Suprapubic skin (tissue), 4 donors: ENCODE measurements at regions not wholly inside any gene's neighbourhood (a gene's known extent, or its start where the extent isn't known, plus 50 kb on each side); places are given as distances from the start of the nearest gene placed in this dataset.

Experiments used
- DNase-seq, 2 donors: peaks; one replicate each; pipeline ENCODE4 v3.0.0-alpha.2; 2019; ENCODE audit warnings: low spot score in 2 of 2
- H3K27ac ChIP-seq: fragments of 200-600 bp; sonication (generic); one replicate; pipeline ENCODE4 v1.5.1; 2019
- H3K27me3 ChIP-seq: fragments of 200-600 bp; sonication (generic); one replicate; pipeline ENCODE4 v1.5.1; 2019
- H3K36me3 ChIP-seq: fragments of 200-600 bp; sonication (generic); one replicate; pipeline ENCODE4 v1.5.1; 2019
- H3K4me1 ChIP-seq: fragments of 200-600 bp; sonication (generic); one replicate; pipeline ENCODE4 v1.5.1; 2019
- H3K4me3 ChIP-seq: fragments of 200-600 bp; sonication (generic); one replicate; pipeline ENCODE4 v1.5.1; 2019; ENCODE audit warnings: mild to moderate bottlenecking
- H3K9me3 ChIP-seq: fragments of 200-600 bp; sonication (generic); one replicate; pipeline ENCODE4 v1.5.1; 2019
- CTCF ChIP-seq, 2 donors: fragments of 200-600 bp in 1 of 2; fragments of 450-650 bp in 1 of 2; sonication (generic) in 1 of 2; IDR thresholded peaks; one replicate each; pipeline ENCODE4 v1.5.1; 2016 to 2019; ENCODE audit warnings: antibody characterized with exemption in 2 of 2, mild to moderate bottlenecking in 1 of 2, moderate library complexity in 1 of 2
- EP300 ChIP-seq: sonication (generic); formaldehyde crosslinking; IDR thresholded peaks from one replicate; pipeline ENCODE4 v1.6.1; 2017; ENCODE audit warnings: antibody characterized with exemption
- POLR2A ChIP-seq, 2 donors: fragments of 450-650 bp; IDR thresholded peaks; one replicate each; pipeline ENCODE4 v1.6.1; 2017; ENCODE audit warnings: antibody characterized with exemption in 2 of 2, mild to moderate bottlenecking in 2 of 2, moderate library complexity in 2 of 2
- POLR2AphosphoS5 ChIP-seq, 3 donors: sonication (generic); formaldehyde crosslinking; IDR thresholded peaks; one replicate each; pipeline ENCODE4 v1.6.1; 2017; ENCODE audit warnings: antibody characterized with exemption in 3 of 3
- WGBS: methylation state at CpG from one replicate; pipeline ENCODE4 v1.1.5; 2018; 5-methylcytosine and 5-hydroxymethylcytosine counted together

DNA sequence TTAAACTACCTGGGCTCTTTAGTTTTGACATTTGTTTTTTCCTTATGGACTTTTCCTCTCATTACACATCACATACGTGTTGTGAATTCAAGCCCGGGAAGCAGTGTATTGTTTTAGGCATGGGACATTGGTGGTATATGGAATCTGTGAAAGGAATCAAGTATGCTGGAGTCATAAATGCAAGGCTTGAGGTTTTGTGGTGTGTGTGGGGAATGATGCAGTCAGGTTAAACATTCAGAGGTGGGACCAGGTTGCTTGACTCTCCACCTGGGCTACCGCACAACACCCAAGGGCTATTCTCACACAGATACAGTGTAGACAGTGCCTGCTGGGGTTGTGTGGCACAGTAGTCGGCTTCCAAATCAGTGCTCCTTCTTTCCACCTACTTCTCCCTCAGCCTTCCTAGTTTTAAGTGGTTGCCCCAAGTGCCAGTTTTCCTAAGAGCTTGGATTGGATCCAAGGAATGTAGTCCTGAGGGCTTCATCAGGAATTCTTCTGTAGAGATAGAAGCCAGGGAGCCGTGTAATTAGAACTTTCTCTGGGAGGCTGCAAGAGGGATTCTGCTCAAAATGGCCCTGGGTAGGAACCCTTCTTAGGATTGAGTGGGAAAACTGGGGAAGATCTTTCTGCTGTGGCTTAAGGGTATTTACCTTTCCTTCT lies 243.7 kb downstream of the C12orf75 start:
- WGBS: 71% methylated on average over 5 of the region's 5 CpGs
- Histone ChIP-seq H3K27me3 (no peaks in the 10 kb centered on the region), H3K9me3 (no peaks in the 10 kb centered on the region), H3K27ac (no peak overlapping the region), H3K4me1 (peaks cover 5% of the 10 kb centered on the region), H3K36me3 (no peaks in the 10 kb centered on the region), H3K4me3 (no peak overlapping the region)
- no peak for DNase-seq
- no peak for TF ChIP-seq POLR2A (IDR thresholded peaks at IDR 0.05)
- TF ChIP-seq CTCF (IDR thresholded peaks at IDR 0.05): no peak
- no peak for TF ChIP-seq POLR2AphosphoS5 (IDR thresholded peaks at IDR 0.05)
- no peak for TF ChIP-seq EP300

- no peaks in the 10 kb centered on the region for H3K27me3 ChIP-seq
- H3K4me3 ChIP-seq: no peak overlapping the region
- no peak for TF ChIP-seq CTCF (IDR thresholded peaks at IDR 0.05)
- no peak for TF ChIP-seq POLR2A (IDR thresholded peaks at IDR 0.05)
- no peak for TF ChIP-seq POLR2AphosphoS5 (IDR thresholded peaks at IDR 0.05)
- TF ChIP-seq EP300: no peak
- peaks cover 5% of the 10 kb centered on the region for H3K4me1 ChIP-seq
- DNase-seq: no peak
- no peaks in the 10 kb centered on the region for H3K9me3 ChIP-seq
- no peaks in the 10 kb centered on the region for H3K36me3 ChIP-seq
- no peak overlapping the region for H3K27ac ChIP-seq
- 82% methylated on average over 2 of the region's 2 CpGs for WGBS
These were observed 244.7 kb downstream of the C12orf75 start for GRCh38 chr12:105575235-105575634.

GRCh38 chr12:105576261-105576660 lies 245.8 kb downstream of the C12orf75 start:
- WGBS: 100% methylated on average over 2 of the region's 2 CpGs
- TF ChIP-seq EP300 (no peak), CTCF (IDR thresholded peaks at IDR 0.05) (no peak), POLR2A (IDR thresholded peaks at IDR 0.05) (no peak)
- DNase-seq: no peak
- Histone ChIP-seq H3K4me3 (no peak overlapping the region), H3K36me3 (no peaks in the 10 kb centered on the region), H3K27me3 (no peaks in the 10 kb centered on the region), H3K4me1 (peaks cover 5% of the 10 kb centered on the region), H3K27ac (no peak overlapping the region), H3K9me3 (no peaks in the 10 kb centered on the region)

DNA sequence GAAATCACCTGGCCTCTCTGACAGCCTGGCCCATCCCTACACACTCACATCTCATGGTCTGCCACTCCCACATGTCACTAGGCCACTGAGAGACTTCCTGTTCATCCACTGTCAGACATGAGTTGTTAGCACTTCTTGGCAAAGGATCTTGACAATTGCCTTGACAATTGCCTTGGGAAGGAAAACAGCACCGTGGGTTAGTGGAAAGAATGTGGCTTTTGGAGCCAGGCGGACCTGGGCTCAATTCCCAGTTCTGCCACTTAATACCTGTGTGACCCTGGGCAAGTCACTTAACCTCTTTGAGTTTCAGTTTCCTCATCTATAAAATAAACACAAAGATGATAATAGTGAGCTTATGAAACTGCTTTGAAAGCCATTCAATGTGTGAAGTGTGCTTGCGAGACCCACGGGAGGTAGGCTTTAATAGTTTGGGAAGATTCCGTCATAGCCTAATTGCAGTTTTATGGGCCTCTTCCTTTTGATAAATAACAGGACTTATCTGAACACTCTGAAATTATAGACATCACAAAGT lies 250.4 kb downstream of the C12orf75 start:
- Histone ChIP-seq H3K4me3 (no peak overlapping the region), H3K27ac (no peak overlapping the region), H3K4me1 (no peaks in the 10 kb centered on the region), H3K9me3 (no peaks in the 10 kb centered on the region), H3K36me3 (no peaks in the 10 kb centered on the region), H3K27me3 (no peaks in the 10 kb centered on the region)
- 61% methylated on average over 5 of the region's 5 CpGs for WGBS
- no peak for DNase-seq
- TF ChIP-seq EP300 (no peak), POLR2A (IDR thresholded peaks at IDR 0.05) (no peak), POLR2AphosphoS5 (IDR thresholded peaks at IDR 0.05) (no peak), CTCF (IDR thresholded peaks at IDR 0.05) (no peak)

GRCh38 chr12:105581420-105581819 lies 250.9 kb downstream of the C12orf75 start:
- no peaks in the 10 kb centered on the region for H3K27me3 ChIP-seq
- no peak for DNase-seq
- no peak overlapping the region for H3K4me3 ChIP-seq
- no peaks in the 10 kb centered on the region for H3K4me1 ChIP-seq
- no peaks in the 10 kb centered on the region for H3K36me3 ChIP-seq
- WGBS: 84% methylated on average over 6 of the region's 6 CpGs
- no peak for TF ChIP-seq CTCF (IDR thresholded peaks at IDR 0.05)
- no peak for TF ChIP-seq POLR2AphosphoS5 (IDR thresholded peaks at IDR 0.05)
- no peak for TF ChIP-seq EP300
- TF ChIP-seq POLR2A (IDR thresholded peaks at IDR 0.05): no peak
- H3K9me3 ChIP-seq: peaks cover 1% of the 10 kb centered on the region
- H3K27ac ChIP-seq: no peak overlapping the region
